SK-N-MC (cell line): ENCODE measurements at regions not wholly inside any gene's neighbourhood (a gene's known extent, or its start where the extent isn't known, plus 50 kb on each side); places are given as distances from the start of the nearest gene placed in this dataset.

Experiments
- DNase-seq: peaks from one replicate; pipeline ENCODE4 v3.0.0-alpha.2; 2011; ENCODE audit warnings: low read depth, low spot score
- H3K27ac ChIP-seq: fragments of 200-600 bp; sonication (generic); 2 replicates; pipeline ENCODE4 v1.5.1; 2016; ENCODE audit warnings: mixed run types
- H3K36me3 ChIP-seq: fragments of 200-600 bp; sonication (generic); 2 replicates; pipeline ENCODE4 v1.6.1; 2017; ENCODE audit warnings: antibody characterized with exemption, low read length, mixed read lengths; ENCODE audit not compliant: insufficient read depth
- H3K4me3 ChIP-seq: fragments of 200-600 bp; sonication (generic); 2 replicates; pipeline ENCODE4 v1.5.1; 2016
- H3K9ac ChIP-seq: fragments of 200-600 bp; sonication (generic); 2 replicates; pipeline ENCODE4 v1.8.0; 2017; ENCODE audit warnings: mixed run types, mixed read lengths; ENCODE audit not compliant: insufficient read length
- H3K9me3 ChIP-seq: fragments of 200-600 bp; sonication (generic); 2 replicates; pipeline ENCODE4 v1.6.1; 2017; ENCODE audit warnings: low read depth, mild to moderate bottlenecking, antibody characterized with exemption, low read length, moderate library complexity, mixed read lengths
- EZH2 ChIP-seq: fragments of 200-600 bp; sonication (generic); IDR thresholded peaks from one replicate; pipeline ENCODE4 v1.6.1; 2017; ENCODE audit warnings: antibody characterized with exemption
- FOXP2 ChIP-seq: optimal IDR thresholded peaks from 2 replicates; pipeline ENCODE3; 2011; ENCODE audit warnings: mild to moderate bottlenecking, moderate library complexity; ENCODE audit not compliant: insufficient read depth; ENCODE audit errors: extremely low read length, control extremely low read depth
- POLR2AphosphoS5 ChIP-seq: IDR thresholded peaks from 2 replicates; pipeline ENCODE4 v1.6.1; 2012; ENCODE audit warnings: mild to moderate bottlenecking, low read depth, low read length, borderline replicate concordance

DNA sequence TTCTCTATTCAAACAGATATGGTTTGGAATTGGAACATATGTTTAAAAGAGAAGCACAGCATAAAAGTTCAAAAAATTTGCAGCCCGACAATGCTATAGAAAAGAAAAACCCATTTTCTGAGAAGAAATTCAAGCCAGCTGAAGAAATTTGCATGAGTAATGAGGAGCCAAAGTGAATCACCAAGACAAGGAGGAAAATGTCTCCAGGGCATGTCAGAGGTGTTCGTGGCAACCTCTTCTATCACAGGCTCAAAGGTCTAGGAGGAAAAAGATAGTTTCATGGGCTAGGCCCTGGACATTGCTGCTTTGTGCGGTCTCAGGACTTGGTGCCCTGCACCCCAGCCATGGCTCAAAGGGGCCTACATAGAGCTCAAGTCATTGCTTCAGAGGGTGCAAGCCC lies 134.8 kb upstream of the ADAMTS16 start:
- DNase-seq, result no peak
- no peak overlapping the region for H3K4me3 ChIP-seq
- TF ChIP-seq FOXP2, result no peak
- no peak for TF ChIP-seq EZH2
- TF ChIP-seq POLR2AphosphoS5, result no peak
- H3K9ac ChIP-seq, result no peak overlapping the region
- no peak overlapping the region for H3K27ac ChIP-seq
- H3K36me3 ChIP-seq, result no peaks in the 10 kb centered on the region
- no peaks in the 10 kb centered on the region for H3K9me3 ChIP-seq

DNA sequence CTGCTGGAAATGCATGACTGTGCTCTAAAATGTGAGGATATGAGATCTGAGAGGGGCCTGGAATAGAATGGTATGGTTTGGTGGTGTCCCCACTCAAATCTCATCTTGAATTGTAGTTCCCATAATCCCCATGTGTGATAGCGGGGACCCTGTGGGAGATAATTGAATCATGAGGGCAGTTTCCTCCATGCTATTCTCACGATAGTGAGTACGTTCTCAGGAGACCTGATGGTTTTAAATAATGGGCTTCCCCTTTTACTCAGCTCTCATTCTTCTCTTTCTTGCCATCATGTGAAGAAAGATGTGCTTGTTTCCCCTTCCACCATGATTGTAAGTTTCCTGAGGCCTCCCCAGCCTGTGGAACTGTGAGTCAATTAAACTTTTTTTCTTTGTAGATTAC lies 133.6 kb upstream of the ADAMTS16 start:
- H3K36me3 ChIP-seq, result no peaks in the 10 kb centered on the region
- H3K9ac ChIP-seq, result no peak overlapping the region
- H3K27ac ChIP-seq, result no peak overlapping the region
- H3K9me3 ChIP-seq, result no peaks in the 10 kb centered on the region
- DNase-seq, result no peak
- H3K4me3 ChIP-seq, result no peak overlapping the region
- no peak for TF ChIP-seq POLR2AphosphoS5
- TF ChIP-seq EZH2, result no peak
- TF ChIP-seq FOXP2, result no peak

DNA sequence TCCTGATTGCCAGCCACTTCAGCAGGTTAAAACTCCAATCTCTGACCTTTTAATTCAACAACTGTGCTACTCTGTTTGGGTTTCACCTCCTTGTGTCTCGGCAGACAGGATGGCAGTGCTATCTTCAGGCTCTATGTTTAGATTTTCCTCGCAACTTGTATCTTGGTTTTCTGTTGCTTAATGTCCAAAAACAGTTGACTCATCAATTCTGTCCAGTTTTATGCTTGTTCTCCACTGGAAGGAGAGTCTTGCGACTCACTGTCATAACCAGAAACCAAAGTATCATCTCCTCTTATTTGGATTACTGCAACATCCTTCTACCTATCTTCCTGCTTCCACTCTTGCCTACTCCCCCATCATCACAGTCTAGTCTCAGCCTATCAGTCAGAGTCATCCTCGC lies 130.9 kb upstream of the ADAMTS16 start:
- Histone ChIP-seq H3K9ac (no peak overlapping the region), H3K4me3 (no peak overlapping the region), H3K9me3 (no peaks in the 10 kb centered on the region), H3K36me3 (no peaks in the 10 kb centered on the region), H3K27ac (no peak overlapping the region)
- DNase-seq, result no peak
- TF ChIP-seq FOXP2 (no peak), POLR2AphosphoS5 (no peak), EZH2 (no peak)

DNA sequence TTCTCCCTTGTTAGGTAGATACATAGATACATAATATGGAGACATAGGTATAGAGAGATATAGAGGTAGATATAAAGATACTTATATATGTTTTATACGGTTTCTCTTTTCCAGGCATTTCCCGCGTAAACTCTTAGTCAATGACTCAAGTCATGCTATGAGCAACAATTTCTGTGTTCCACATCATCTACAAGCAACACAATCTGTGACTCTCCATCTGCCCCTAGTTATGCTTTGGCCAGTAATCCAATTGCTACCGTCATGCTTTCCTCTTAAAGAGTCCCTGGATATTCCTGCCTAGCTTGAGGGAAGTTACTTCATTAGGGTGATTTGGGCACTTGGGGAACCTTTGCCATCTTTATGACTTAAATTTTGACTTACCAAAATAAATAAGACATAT lies 129.0 kb upstream of the ADAMTS16 start:
- Histone ChIP-seq H3K4me3 (no peak overlapping the region), H3K9me3 (no peaks in the 10 kb centered on the region), H3K36me3 (no peaks in the 10 kb centered on the region), H3K27ac (no peak overlapping the region), H3K9ac (no peak overlapping the region)
- no peak for TF ChIP-seq FOXP2
- no peak for TF ChIP-seq EZH2
- no peak for TF ChIP-seq POLR2AphosphoS5
- no peak for DNase-seq

DNA sequence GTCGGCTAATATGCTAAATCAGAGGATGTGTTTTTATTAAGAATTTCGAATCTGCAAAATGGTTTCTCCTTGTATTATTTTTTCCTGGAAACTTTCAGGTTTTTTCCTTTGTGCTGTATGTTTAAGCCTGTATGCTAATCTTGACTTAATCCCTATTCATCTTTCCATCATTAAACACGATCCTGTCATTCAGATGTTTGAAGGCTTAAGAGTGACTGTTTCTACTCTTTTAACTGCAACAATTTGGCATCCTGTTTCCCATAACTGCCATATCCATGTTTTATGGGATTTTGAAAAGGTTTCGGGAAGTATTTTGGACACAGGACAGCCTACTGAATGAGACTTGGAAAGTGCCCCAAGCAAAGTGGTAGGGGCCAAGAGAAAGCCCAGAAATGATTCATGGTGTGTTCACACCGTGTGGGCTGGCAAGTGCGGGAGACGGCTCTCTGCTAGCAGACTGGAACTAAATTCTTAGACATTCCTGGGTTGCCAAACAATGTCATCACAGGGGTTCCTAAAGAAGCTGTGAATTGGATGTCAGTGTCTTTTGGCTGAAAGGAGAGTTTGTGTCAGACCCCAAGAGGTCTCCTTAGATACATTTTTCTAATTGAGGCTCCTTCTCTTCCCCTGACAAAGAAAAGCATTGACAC lies 125.4 kb upstream of the ADAMTS16 start:
- Histone ChIP-seq H3K27ac (no peak overlapping the region), H3K36me3 (no peaks in the 10 kb centered on the region), H3K4me3 (no peak overlapping the region), H3K9ac (no peak overlapping the region), H3K9me3 (no peaks in the 10 kb centered on the region)
- TF ChIP-seq FOXP2, result no peak
- no peak for TF ChIP-seq EZH2
- no peak for TF ChIP-seq POLR2AphosphoS5
- DNase-seq, result no peak

DNA sequence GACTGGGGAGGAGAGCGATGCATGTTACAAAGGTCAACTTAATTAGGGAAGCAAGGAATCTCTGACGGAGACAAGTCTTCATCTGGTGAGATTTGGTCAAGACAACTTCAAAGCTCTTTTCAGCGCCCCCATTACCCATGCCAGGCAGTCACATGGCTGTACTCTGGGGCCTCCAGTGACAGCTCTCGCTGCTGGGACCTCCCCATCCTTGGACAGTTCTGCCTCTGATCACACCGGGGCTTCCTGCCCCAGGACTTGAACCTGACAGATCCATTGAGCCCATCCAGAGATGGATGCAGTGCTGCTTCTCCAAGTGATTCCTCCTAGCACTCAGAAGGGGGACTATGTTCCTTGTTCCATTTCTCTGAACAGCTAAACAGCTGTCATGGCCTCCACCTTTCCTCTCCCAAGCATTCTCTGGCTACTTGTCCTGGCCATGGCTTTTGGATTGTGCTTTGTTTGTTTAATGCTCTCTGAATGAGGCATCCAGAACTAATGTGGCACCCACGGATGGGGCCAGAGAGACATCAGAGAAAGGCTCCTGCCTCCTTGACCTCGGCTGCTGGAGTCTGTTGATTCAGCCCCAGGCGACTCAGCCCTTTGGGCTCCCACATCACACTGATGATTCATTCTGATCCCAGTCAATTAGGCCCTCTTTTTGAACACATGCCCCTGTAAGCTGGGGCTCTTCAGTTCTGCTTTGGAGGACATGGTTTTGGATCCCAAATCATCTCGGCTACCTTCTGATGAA lies 122.1 kb upstream of the ADAMTS16 start:
- H3K36me3 ChIP-seq, result no peaks in the 10 kb centered on the region
- H3K27ac ChIP-seq, result no peak overlapping the region
- H3K4me3 ChIP-seq, result no peak overlapping the region
- TF ChIP-seq FOXP2, result no peak
- TF ChIP-seq POLR2AphosphoS5, result no peak
- TF ChIP-seq EZH2, result no peak
- no peak overlapping the region for H3K9ac ChIP-seq
- DNase-seq, result no peak
- H3K9me3 ChIP-seq, result no peaks in the 10 kb centered on the region

DNA sequence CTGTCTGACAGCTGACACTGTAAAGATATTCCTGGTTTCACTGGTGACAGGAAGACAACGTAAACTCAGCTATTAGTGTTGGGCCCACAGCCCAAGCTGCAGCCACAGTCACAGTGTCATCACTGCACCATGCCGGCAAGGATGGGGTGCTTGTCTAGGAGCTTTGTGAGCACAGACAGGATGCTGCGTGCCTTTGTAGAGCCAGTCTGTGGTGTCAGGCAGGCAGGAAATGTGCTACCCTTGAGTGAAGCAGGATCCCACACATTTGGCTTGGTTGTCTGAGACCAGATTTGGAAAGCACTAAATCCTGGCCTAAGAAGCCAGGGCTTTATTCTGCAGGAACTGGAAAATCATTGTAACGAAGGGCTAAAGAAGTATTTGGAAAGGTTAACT lies 121.6 kb upstream of the ADAMTS16 start:
- no peak overlapping the region for H3K9ac ChIP-seq
- no peaks in the 10 kb centered on the region for H3K36me3 ChIP-seq
- no peak for DNase-seq
- TF ChIP-seq FOXP2 (no peak), POLR2AphosphoS5 (no peak), EZH2 (no peak)
- no peaks in the 10 kb centered on the region for H3K9me3 ChIP-seq
- H3K4me3 ChIP-seq, result no peak overlapping the region
- no peak overlapping the region for H3K27ac ChIP-seq

DNA sequence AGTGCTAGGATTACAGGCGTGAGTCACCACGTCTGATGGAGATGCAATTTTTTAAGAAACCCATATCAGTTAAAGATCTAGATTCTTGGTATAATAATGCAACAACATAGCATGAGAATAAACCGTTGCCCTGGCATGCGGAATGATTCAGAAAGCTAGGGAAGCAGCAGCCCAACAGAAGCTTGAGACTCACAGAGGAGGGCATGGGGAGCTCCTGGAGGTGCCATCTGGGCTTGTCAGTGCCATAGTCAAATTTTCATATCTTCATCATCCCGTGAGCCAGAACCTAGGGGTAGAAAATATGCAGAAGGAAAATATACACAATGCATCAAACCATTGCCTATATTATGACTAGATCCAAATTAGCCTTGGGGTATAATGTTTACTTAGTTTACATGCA lies 118.7 kb upstream of the ADAMTS16 start:
- no peaks in the 10 kb centered on the region for H3K36me3 ChIP-seq
- TF ChIP-seq FOXP2, result no peak
- no peak for TF ChIP-seq EZH2
- TF ChIP-seq POLR2AphosphoS5, result no peak

DNA sequence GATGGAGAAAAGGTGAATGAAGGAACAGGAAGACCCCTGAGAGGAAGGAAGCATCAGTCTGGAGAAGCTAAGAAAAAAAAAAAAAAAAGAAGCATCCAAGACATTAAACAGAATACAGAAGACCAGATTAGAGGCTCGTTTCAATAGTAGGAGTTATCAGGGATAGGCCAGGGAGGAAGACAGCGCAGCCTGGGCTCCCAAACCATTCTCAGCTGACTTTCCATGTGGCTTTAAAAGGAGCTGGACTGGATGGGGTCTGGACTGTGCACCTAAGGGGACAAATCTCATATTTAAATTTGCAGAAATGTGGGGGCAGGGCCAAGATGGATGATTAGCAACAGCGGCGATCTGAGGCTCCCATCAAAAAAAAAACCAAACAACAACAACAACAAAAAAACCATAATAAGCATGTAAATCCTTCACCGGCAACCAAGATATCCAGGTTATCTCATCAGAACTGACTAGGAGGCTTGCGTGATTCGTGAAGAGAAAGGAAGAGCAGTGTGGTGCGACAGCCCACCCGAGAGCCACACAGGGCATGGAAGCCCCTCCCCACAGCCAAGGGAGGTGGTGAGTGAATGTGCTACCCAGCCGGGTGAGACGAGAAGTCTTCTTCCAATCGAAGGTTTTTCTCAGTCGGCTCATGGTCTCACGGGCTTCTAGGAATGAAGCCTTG lies 114.9 kb upstream of the ADAMTS16 start:
- 0 out of 2 replicates have a peak overlapping the region, but pooled peaks have one; percentile 15 for H3K4me3 ChIP-seq
- H3K9ac ChIP-seq, result no peak overlapping the region
- no peak for DNase-seq
- no peak overlapping the region for H3K27ac ChIP-seq
- H3K36me3 ChIP-seq, result no peaks in the 10 kb centered on the region
- TF ChIP-seq FOXP2 (no peak), POLR2AphosphoS5 (no peak), EZH2 (no peak)
- no peaks in the 10 kb centered on the region for H3K9me3 ChIP-seq

More for the DNA sequence above, 118.7 kb upstream of the ADAMTS16 start:
- Histone ChIP-seq H3K27ac (no peak overlapping the region), H3K4me3 (no peak overlapping the region), H3K9ac (no peak overlapping the region), H3K9me3 (no peaks in the 10 kb centered on the region)
- DNase-seq, result no peak
